ENCODE measurements at regions not wholly inside any gene's neighbourhood (a gene's known extent, or its start where the extent isn't known, plus 50 kb on each side); places are given as distances from the start of the nearest gene placed in this dataset.

DNA sequence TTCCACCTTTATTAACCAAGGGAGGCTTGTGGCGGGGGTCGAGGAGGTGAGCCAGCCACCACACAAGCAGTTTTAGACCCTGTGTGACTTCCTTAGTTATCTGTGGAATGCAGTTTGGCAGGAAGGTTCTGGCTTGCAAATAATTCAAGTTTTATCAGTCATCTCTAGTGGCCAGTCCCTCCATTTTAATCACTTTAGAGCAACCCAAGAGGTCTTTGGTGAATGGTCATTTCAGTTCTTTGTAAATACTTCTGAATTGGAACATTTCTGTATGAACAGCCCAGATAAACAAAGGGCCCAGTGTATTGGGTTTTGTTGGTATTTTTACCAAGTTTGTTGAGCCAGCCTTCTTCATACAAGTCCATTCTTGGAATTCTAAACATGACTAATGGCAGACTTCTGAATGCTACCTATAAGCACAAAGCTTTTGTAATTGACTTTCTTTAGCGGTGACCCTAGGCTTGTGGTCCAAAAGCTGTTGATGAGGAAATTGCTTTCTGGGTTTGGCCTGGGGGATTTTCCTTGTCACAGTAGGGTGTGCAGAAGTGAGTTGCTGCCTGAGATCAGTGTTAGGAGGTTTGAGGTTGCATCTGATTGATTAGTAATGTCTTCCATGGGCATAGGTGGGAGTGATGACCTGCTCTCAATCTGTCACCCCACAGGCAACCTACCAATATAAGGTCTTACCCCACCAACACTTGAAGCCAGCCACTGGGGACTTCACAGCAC, 193.3 kb upstream of the TOPAZ1 start:
- H3K27ac ChIP-seq (ENCODE audit: low read depth): no peak overlapping the region
- no peak overlapping the region for H3K4me3 ChIP-seq
- H3K27me3 ChIP-seq (ENCODE audit: insufficient read depth): no peaks in the 10 kb centered on the region
- Mint-ChIP-seq H3K36me3 (ENCODE audit: low read depth) (no peaks in the 10 kb centered on the region; the same call in 2 of the 3 replicates), H3K27me3 (ENCODE audit: insufficient read depth, low read depth, poor library complexity) (peaks cover 4% of the 10 kb centered on the region), H3K4me1 (peaks cover 30% of the 10 kb centered on the region), H3K27ac (no peak overlapping the region; the same call in 1 of the 2 replicates), H3K9me3 (no peaks in the 10 kb centered on the region; the same call in 2 of the 3 replicates), H3K4me3 (no peak overlapping the region)
- DNase-seq (ENCODE audit: low spot score) (peak; percentile 46), ATAC-seq (peak; percentile 35; the same call in 2 of the 3 replicates)
- H4K20me1 ChIP-seq (replicated peaks; ENCODE audit: insufficient read depth): no peaks in the 10 kb centered on the region
- H3K9me2 ChIP-seq (ENCODE audit: insufficient read depth): peaks cover 32% of the 10 kb centered on the region
- peak overlapping the region; percentile 63 for H3K4me2 ChIP-seq
- no peaks in the 10 kb centered on the region for H3K36me3 ChIP-seq (ENCODE audit: insufficient read depth)
- H2AFZ ChIP-seq: no peak overlapping the region
- no peak for TF ChIP-seq ZNF331 (CRISPR knock-in tag; IDR thresholded peaks at IDR 0.05; ENCODE audit: low read depth)
- TF ChIP-seq, protein P1, sequence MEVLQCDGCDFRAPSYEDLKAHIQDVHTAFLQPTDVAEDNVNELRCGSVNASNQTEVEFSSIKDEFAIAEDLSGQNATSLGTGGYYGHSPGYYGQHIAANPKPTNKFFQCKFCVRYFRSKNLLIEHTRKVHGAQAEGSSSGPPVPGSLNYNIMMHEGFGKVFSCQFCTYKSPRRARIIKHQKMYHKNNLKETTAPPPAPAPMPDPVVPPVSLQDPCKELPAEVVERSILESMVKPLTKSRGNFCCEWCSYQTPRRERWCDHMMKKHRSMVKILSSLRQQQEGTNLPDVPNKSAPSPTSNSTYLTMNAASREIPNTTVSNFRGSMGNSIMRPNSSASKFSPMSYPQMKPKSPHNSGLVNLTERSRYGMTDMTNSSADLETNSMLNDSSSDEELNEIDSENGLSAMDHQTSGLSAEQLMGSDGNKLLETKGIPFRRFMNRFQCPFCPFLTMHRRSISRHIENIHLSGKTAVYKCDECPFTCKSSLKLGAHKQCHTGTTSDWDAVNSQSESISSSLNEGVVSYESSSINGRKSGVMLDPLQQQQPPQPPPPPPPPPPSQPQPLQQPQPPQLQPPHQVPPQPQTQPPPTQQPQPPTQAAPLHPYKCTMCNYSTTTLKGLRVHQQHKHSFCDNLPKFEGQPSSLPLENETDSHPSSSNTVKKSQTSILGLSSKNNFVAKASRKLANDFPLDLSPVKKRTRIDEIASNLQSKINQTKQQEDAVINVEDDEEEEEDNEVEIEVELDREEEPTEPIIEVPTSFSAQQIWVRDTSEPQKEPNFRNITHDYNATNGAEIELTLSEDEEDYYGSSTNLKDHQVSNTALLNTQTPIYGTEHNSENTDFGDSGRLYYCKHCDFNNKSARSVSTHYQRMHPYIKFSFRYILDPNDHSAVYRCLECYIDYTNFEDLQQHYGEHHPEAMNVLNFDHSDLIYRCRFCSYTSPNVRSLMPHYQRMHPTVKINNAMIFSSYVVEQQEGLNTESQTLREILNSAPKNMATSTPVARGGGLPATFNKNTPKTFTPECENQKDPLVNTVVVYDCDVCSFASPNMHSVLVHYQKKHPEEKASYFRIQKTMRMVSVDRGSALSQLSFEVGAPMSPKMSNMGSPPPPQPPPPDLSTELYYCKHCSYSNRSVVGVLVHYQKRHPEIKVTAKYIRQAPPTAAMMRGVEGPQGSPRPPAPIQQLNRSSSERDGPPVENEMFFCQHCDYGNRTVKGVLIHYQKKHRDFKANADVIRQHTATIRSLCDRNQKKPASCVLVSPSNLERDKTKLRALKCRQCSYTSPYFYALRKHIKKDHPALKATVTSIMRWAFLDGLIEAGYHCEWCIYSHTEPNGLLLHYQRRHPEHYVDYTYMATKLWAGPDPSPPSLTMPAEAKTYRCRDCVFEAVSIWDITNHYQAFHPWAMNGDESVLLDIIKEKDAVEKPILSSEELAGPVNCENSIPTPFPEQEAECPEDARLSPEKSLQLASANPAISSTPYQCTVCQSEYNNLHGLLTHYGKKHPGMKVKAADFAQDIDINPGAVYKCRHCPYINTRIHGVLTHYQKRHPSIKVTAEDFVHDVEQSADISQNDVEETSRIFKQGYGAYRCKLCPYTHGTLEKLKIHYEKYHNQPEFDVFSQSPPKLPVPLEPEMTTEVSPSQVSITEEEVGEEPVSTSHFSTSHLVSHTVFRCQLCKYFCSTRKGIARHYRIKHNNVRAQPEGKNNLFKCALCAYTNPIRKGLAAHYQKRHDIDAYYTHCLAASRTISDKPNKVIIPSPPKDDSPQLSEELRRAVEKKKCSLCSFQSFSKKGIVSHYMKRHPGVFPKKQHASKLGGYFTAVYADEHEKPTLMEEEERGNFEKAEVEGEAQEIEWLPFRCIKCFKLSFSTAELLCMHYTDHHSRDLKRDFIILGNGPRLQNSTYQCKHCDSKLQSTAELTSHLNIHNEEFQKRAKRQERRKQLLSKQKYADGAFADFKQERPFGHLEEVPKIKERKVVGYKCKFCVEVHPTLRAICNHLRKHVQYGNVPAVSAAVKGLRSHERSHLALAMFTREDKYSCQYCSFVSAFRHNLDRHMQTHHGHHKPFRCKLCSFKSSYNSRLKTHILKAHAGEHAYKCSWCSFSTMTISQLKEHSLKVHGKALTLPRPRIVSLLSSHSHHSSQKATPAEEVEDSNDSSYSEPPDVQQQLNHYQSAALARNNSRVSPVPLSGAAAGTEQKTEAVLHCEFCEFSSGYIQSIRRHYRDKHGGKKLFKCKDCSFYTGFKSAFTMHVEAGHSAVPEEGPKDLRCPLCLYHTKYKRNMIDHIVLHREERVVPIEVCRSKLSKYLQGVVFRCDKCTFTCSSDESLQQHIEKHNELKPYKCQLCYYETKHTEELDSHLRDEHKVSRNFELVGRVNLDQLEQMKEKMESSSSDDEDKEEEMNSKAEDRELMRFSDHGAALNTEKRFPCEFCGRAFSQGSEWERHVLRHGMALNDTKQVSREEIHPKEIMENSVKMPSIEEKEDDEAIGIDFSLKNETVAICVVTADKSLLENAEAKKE (CRISPR knock-in tag; IDR thresholded peaks at IDR 0.05): 0 out of 2 replicates have a peak, but pooled peaks have one; percentile 24
- H3K4me1 ChIP-seq (ENCODE audit: insufficient read depth): peaks cover 13% of the 10 kb centered on the region; the same call in 1 of the 2 replicates
- H3K79me2 ChIP-seq (replicated peaks; ENCODE audit: insufficient read depth): no peaks in the 10 kb centered on the region
- no peaks in the 10 kb centered on the region for H3F3A ChIP-seq (replicated peaks; ENCODE audit: low read depth)

- Histone ChIP-seq H3K4me3 (no peak overlapping the region), H3K27ac (ENCODE audit: low read depth) (no peak overlapping the region), H4K20me1 (replicated peaks; ENCODE audit: insufficient read depth) (no peaks in the 10 kb centered on the region), H3F3A (replicated peaks; ENCODE audit: low read depth) (no peaks in the 10 kb centered on the region), H3K36me3 (ENCODE audit: insufficient read depth) (no peaks in the 10 kb centered on the region), H3K27me3 (ENCODE audit: insufficient read depth) (no peaks in the 10 kb centered on the region), H3K4me1 (ENCODE audit: insufficient read depth) (peaks cover 13% of the 10 kb centered on the region; the same call in 1 of the 2 replicates), H3K79me2 (replicated peaks; ENCODE audit: insufficient read depth) (no peaks in the 10 kb centered on the region), H2AFZ (no peak overlapping the region), H3K4me2 (0 out of 2 replicates have a peak overlapping the region, but pooled peaks have one; percentile 63), H3K9me2 (ENCODE audit: insufficient read depth) (peaks cover 32% of the 10 kb centered on the region)
- Mint-ChIP-seq H3K36me3 (ENCODE audit: low read depth) (no peaks in the 10 kb centered on the region; the same call in 2 of the 3 replicates), H3K27ac (no peak overlapping the region), H3K4me3 (no peak overlapping the region), H3K4me1 (peaks cover 30% of the 10 kb centered on the region), H3K9me3 (no peaks in the 10 kb centered on the region; the same call in 2 of the 3 replicates), H3K27me3 (ENCODE audit: insufficient read depth, low read depth, poor library complexity) (peaks cover 4% of the 10 kb centered on the region)
- DNase-seq (ENCODE audit: low spot score) (no peak), ATAC-seq (no peak)
- no peak for TF ChIP-seq ZNF114 (CRISPR knock-in tag; IDR thresholded peaks at IDR 0.05)
- no peak for TF ChIP-seq STAT1 (IDR thresholded peaks at IDR 0.05; ENCODE audit: unreplicated experiment)
- no peak for TF ChIP-seq JUNB (IDR thresholded peaks at IDR 0.05; ENCODE audit: unreplicated experiment)
- TF ChIP-seq ZNF331 (CRISPR knock-in tag; IDR thresholded peaks at IDR 0.05; ENCODE audit: low read depth): no peak
- TF ChIP-seq POLR2AphosphoS5 (IDR thresholded peaks at IDR 0.05; ENCODE audit: low read depth): no peak
- no peak for TF ChIP-seq EZH2 (IDR thresholded peaks at IDR 0.05; ENCODE audit: low read depth, unreplicated experiment)
- no peak for TF ChIP-seq NANOG (IDR thresholded peaks at IDR 0.05; ENCODE audit: borderline replicate concordance)
- TF ChIP-seq EZH2phosphoT487 (IDR thresholded peaks at IDR 0.05; ENCODE audit: unreplicated experiment): no peak
- TF ChIP-seq, protein P2, sequence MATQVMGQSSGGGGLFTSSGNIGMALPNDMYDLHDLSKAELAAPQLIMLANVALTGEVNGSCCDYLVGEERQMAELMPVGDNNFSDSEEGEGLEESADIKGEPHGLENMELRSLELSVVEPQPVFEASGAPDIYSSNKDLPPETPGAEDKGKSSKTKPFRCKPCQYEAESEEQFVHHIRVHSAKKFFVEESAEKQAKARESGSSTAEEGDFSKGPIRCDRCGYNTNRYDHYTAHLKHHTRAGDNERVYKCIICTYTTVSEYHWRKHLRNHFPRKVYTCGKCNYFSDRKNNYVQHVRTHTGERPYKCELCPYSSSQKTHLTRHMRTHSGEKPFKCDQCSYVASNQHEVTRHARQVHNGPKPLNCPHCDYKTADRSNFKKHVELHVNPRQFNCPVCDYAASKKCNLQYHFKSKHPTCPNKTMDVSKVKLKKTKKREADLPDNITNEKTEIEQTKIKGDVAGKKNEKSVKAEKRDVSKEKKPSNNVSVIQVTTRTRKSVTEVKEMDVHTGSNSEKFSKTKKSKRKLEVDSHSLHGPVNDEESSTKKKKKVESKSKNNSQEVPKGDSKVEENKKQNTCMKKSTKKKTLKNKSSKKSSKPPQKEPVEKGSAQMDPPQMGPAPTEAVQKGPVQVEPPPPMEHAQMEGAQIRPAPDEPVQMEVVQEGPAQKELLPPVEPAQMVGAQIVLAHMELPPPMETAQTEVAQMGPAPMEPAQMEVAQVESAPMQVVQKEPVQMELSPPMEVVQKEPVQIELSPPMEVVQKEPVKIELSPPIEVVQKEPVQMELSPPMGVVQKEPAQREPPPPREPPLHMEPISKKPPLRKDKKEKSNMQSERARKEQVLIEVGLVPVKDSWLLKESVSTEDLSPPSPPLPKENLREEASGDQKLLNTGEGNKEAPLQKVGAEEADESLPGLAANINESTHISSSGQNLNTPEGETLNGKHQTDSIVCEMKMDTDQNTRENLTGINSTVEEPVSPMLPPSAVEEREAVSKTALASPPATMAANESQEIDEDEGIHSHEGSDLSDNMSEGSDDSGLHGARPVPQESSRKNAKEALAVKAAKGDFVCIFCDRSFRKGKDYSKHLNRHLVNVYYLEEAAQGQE (IDR thresholded peaks at IDR 0.05; ENCODE audit: unreplicated experiment): no peak
Observed at GRCh38 chr3:44048949-44049348, 192.7 kb upstream of the TOPAZ1 start.
